PC-9 (cell line): ENCODE measurements at regions not wholly inside any gene's neighbourhood (a gene's known extent, or its start where the extent isn't known, plus 50 kb on each side); places are given as distances from the start of the nearest gene placed in this dataset.

Experiments
- CTCF ChIP-seq: fragments of 200-600 bp; sonication (generic); conservative IDR thresholded peaks from 2 replicates; pipeline ENCODE4 v1.6.1; 2017; ENCODE audit warnings: mixed run types, antibody characterized with exemption, mild to moderate bottlenecking, moderate library complexity
- EZH2 ChIP-seq: fragments of 200-600 bp; sonication (generic); IDR thresholded peaks from 2 replicates; pipeline ENCODE4 v1.8.0; 2017; ENCODE audit warnings: antibody characterized with exemption, low read depth

GRCh38 chr4:115629270-115629669 is 515.9 kb upstream of the NDST4 start:
- TF ChIP-seq CTCF (no peak), EZH2 (no peak)
